Muscle of back (tissue), 3 donors: ENCODE measurements at regions not wholly inside any gene's neighbourhood (a gene's known extent, or its start where the extent isn't known, plus 50 kb on each side); places are given as distances from the start of the nearest gene placed in this dataset.

ENCODE experiments used
- DNase-seq, 3 donors: peaks; one replicate each; pipeline versions ENCODE4 v3.0.0 to v3.0.0-alpha.2; 2013

DNA sequence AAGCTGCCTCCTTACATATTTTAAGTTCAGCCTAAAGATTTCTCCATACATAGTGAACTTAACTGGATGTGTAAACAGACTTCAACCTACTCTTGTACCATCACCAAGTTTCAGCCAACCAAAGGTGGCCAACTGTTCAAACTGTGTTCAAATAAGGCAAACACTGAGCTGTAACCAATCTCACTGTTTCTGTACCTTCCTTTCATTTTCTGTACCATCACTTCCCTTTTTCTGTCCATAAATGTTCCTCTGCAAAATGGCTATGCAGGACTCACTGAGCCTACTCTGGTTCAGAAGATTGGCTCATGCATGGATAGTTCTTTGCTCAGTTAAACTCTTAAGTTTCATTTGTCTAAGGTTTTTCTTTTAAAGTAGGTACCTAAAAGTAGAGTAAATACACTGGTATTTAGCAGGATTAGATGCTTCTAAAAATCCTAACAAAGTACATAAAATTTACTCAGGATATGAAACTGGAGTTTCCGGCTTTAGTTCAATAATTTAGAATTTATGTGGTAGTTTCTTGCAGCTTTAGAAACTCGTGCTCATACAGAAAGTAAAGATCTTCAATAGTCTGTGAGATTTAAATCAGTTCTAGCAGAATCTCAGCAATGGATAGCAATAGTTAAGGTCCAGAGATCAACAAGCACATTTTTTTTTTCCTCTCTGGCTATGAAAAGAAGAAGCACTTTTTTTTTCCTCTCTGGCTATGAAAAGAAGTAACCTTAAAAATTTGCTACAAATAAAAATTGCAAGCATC lies 282.0 kb upstream of the PPFIA2 start:
- DNase-seq: no peak

DNA sequence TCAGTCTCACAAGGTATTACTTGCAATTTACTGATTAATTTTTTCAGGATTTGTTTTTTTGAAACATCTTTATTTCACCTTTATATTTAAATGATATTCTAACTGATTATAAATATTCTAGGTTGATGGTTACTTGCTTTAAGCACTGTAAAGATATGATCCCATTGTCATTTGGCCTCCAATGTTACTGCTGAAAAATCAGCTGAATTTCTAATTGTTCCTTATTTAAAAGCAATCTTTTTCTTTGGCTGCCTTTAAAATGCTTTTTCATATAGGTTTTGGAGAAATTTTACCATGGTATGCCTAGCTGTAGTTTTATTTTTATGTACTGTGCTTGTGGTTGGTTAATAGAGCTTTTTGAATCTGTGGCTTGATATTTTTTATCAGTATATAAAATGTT lies 275.6 kb upstream of the PPFIA2 start:
- no peak for DNase-seq

DNA sequence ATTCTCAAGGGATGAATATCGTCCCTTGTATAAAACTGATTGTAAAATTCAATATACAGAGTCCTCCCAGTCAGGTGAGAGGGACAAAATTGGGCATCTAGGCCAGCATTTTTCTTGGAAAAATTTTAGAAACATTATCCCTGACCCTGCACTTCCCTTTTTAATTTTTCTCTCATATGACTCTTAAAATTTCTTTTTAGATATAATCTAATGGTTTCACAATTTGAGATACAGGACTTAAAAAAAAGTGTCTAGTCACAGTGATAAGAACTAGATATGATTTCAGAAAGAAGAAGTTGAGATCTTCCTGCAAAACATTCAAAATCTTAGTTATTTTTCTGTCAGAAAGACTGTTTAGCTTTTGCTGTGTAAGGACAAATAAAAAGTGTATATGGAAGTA lies 270.8 kb upstream of the PPFIA2 start:
- DNase-seq: no peak

GRCh38 chr12:82028772-82029171 lies 269.6 kb upstream of the PPFIA2 start:
- no peak for DNase-seq

DNA sequence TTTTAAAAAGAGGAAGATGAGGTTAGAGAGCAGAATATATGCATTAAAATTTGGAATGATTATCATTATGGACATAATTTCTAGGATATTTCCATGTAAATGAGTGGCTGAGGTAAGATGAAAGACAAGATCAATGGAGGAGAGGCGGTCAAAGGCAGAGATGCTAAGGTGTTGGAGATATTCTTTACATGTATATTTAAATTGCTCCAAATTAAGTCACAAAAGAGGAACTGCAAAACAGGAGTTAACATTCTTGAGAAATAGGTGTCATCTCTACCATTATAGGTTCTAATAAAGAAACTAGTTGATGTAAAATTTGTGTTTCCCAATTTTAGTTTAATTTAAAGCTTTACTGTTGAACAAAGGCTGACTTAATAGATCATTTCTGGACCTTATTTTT lies 268.5 kb upstream of the PPFIA2 start:
- no peak for DNase-seq

GRCh38 chr12:82025462-82025861 lies 266.3 kb upstream of the PPFIA2 start:
- no peak for DNase-seq

GRCh38 chr12:82019533-82019932 lies 260.4 kb upstream of the PPFIA2 start:
- no peak for DNase-seq

DNA sequence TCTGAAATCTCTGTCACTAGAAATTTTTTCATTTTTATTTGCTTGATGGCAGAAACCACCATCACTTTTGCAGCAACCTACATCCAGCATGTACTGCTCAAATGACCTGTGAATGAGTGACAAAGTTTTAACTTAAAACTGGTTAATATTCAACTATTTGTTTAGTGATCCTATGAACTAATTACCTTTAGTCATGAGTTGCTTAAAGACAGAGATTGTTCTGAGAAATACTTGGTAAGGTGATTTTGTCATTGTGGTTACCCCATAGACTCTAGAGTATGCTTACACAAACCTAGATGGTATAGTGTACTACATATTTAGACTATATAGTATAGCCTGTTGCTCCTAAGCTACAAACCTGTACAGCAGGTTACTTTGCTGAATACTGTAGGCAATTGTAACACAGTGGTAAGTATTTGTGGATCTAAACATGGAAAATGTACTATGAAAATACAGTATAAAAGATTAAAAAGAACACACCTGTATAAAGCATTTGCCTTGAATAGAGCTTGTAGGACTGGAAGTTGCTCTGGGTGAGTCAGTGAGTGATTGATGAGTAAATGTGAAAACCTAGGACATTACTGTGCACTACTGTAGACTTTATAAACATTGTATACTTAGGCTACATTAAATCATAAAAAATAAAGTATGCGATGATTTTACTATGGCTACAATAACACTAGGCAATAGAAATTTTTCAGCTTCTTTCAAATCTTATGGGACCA lies 256.6 kb upstream of the PPFIA2 start:
- no peak for DNase-seq

- no peak for DNase-seq
Observed at GRCh38 chr12:82012176-82012575, 253.0 kb upstream of the PPFIA2 start.

GRCh38 chr12:82009524-82009923 lies 250.4 kb upstream of the PPFIA2 start:
- DNase-seq: no peak

- DNase-seq: no peak
Observed at GRCh38 chr12:82008251-82008650, 249.1 kb upstream of the PPFIA2 start.

DNA sequence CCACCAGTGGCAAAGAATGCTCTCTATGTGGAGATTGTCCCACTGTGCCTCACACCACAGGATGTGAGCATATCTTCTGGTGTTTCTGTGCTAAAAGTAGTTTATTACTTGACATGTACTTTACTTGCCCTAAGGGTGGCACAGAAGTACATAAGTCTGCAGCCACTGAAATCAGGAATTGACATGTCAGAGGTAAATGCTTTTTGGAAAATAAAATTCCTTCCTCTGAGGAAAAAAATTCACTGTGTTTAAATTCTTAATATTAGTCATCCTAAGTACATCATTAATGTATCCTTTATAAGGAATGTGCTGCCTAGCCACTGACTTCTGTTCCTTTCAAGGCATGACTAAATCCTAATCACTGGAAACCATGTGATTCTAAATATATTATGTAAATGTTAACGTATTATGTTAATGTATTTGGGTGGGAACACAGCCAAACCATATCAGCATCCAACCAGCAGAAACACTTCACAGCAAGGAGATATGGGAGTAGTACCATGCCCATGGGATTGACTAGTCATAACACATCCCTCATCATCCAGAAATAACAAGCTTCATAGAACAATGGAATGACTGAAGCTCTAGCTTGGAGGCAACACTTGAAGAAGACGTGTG lies 239.7 kb upstream of the PPFIA2 start:
- DNase-seq: peak in 1 of 3 donors; percentile 34

GRCh38 chr12:81992461-81992860 lies 233.3 kb upstream of the PPFIA2 start:
- DNase-seq: peak in 1 of 3 donors; percentile 1

- no peak for DNase-seq
Observed at GRCh38 chr12:81991868-81992267, 232.7 kb upstream of the PPFIA2 start.

DNA sequence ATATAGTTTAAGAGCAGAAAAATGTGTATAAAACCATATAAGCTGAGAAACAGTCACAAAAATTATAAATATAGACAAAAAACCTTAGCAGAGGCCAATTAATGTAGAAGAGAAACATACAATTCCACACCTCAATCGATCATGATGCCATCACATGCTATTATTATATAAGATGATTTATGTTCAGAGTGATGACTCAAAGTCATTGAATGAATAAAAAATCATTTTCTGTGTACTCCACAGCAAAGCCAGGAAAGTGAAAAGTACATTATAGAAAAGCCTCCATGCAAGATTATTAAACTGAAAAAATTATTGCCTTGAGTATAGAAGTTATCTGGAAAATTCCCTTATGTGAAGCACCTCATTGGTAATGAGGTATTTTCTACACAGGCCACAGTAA lies 229.2 kb upstream of the PPFIA2 start:
- no peak for DNase-seq

- DNase-seq: no peak
Observed at GRCh38 chr12:81987371-81987770, 228.2 kb upstream of the PPFIA2 start.

DNA sequence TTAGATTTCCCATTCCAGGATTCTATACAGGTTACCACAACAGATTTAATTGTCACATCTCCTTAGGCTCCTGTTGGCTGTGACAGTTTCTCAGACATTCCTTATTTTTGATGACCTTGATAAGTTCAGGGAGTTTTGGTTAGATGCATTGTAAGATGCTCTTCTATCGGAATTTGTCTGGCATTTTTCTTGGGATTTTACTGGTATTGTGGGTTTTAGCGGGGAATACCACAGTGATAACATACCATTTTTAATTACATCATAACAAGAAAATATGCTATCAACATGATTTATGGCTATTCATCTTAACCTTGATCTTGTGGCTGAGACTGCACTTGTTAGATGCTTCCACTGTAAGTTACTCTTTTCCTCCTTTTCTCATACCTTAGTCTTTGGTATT lies 217.5 kb upstream of the PPFIA2 start:
- no peak for DNase-seq

DNA sequence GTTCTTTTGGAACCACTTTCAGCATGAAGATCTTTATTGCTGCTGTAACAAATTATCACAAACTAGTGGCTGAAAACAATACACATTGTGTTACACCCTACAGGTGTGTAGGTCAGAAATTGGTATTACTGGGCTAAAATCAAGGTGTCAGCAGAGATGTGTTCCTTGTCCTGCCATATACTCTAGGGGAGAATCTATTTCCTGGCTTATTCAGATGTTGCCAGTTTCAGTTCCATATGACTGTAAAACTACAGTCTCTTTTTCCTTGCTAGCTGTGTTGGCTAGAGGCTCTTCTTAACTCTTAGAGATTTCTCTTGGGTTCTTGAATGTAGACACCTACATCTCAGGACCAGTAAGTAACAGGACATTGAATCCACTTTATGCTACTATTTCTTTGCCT lies 215.6 kb upstream of the PPFIA2 start:
- DNase-seq: no peak

- no peak for DNase-seq
Observed at GRCh38 chr12:81968421-81968820, 209.3 kb upstream of the PPFIA2 start.

DNA sequence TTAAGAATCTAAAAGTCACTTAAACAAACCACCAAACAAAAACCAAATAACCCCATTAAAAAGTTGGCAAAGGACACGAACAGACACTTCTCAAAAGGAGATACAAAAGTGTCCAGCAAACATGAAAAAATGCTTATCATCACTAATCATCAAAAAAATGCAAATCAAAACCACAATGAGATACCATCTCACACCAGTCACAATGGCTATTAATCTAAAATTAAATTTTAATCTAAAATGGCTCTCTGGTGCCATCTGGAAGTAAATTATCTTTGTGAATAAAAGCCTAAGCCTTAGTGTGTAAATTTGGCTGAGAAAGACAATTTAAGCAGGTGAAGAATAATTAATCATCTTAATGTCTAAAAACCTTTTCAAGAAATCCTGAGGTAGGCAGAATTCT lies 204.5 kb upstream of the PPFIA2 start:
- no peak for DNase-seq

- no peak for DNase-seq
Observed at GRCh38 chr12:81963026-81963425, 203.9 kb upstream of the PPFIA2 start.

- DNase-seq: no peak
Observed at GRCh38 chr12:81962126-81962856, 203.1 kb upstream of the PPFIA2 start.
